GM18498 (cell line): ENCODE measurements at regions not wholly inside any gene's neighbourhood (a gene's known extent, or its start where the extent isn't known, plus 50 kb on each side); places are given as distances from the start of the nearest gene placed in this dataset.

ENCODE experiments used
- ATAC-seq: cut with Tn5 transposase; IDR thresholded peaks from one replicate; pipeline ENCODE4 v1.9.1; 2021; ENCODE audit warnings: mild to moderate bottlenecking, moderate library complexity; ENCODE audit not compliant: unreplicated experiment

DNA sequence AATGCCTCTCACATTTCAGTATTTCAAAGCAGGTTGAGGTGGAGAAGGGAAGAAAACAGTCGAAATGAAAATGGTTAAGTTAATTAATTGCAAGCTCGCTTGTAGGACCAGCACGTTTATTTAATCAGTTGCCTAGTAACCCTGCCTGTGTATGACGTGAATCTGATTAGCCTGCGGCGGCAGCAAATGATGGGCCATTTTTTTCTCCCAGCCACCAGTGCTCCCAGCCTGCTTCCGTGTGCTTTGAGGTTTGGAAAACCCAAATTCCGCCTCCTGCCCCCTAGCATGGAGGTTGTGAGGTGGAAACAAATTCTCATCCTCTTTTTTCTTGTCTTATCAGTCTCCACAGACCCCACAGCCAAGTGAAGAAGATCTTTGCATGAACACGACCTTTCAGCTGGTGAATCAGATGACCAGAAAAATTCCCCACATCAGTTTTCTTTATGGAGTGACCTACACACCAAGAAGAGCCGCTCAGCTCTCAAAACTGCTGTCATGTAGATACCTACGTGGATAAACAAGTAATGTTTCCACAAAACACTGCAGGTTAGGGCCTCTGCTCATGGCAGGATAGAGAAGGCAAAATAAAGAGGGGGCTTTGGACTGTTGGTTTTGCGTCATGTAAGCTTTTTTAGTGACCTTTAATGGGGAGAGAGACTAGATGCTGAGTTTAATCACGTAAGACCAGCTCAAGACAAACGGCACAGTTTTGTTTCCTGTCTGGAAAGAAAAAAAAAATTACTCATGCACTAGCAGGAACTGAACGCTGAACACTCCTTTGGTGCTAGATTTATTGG is 572.9 kb upstream of the NOX3 start:
- ATAC-seq = no peak

DNA sequence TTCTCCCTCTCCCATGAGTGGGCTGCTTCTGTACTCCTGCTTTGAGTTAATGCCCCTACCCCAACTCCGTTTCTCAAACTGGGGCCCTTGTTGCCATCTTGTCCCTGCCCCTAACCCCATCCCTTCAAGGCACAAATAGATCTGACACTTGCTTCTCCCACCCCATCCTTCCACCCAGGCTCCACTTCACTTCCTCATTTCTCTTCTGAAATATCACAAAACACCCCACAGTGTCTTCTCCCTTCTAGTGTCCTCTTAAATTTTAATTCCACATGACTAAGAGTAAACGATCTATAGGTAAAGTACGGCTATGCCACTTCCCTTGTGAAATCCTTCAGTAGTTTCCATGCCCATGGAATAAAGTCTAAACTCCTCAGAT is 571.6 kb upstream of the NOX3 start:
- no peak for ATAC-seq

DNA sequence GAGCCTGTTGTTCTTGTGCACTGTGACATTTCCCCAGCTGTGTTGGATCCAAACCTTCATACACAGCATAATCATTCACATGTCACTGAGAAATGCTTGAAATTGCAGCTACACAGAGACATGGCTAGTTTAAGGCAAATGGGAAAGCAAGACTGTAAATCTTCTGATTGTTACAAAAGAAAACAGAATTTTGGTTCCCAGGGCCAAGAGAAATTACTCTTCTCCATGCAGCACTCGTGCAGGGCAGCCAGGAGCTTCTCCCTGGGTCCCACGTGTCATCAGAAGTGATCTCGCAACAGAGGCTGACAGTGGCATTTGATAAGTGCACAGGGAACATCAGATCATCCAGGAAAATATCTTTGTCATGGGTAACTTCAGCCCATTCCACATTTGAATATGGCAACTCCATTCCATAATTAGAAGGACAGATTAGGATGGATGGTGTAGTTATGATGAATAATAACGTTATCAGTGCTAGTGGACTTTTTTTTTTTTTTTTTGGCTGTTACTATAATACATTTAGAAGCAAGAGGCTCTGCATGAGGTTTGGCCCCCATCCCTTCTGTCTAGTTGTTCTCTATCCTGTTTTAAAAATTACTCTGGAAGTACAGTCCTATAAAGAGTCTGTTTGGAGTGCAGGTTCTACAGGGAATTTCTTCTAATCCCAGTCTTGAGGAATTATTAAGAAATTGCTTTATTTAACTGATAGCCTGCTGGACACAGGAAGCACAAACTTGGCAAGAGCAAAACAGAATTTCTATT is 571.0 kb upstream of the NOX3 start:
- ATAC-seq = no peak

GRCh38 chr6:156024339-156024738 is 568.7 kb upstream of the NOX3 start:
- no peak for ATAC-seq

- no peak for ATAC-seq
Observed at GRCh38 chr6:156021746-156022396, 566.2 kb upstream of the NOX3 start.

DNA sequence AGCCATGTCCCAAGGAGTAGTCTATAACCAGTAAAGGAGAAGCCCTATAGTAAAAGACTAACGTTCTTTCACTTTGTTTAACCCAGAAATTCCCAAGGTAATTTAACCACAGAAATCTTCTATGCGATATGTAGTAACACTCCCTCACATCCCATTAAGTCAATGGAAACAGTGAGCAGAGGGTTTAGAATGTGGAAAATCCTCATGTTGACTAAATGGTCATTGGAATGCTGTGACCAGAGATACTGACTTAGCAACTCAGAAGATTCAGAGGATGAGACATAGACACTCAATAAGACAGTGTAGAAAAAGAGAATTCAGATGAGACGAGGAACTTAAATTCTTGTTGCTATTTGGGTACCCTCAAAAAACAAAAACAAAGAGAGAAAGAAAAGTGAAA is 562.2 kb upstream of the NOX3 start:
- no peak for ATAC-seq

GRCh38 chr6:156016186-156016976 is 560.7 kb upstream of the NOX3 start:
- ATAC-seq = no peak

DNA sequence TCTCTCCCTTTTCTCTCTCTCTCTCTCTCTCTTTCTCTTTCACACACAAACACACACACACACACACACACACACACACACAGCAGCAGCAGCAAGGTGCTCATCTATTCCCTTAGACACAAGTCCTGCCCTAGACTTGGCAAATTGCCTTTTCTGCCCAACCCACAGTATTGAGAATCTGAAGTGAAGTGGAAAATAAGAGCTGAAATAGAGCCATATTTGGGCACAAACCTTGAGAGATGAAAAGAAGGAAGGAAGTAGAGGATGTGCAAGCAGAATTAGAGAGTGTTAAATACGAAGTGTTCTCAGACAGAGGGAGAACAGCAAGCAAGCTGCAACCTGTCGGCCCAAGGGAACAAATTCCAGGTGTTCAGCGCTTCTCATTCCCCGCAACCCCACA is 557.5 kb upstream of the NOX3 start:
- ATAC-seq = no peak

- no peak for ATAC-seq
Observed at GRCh38 chr6:156009656-156010055, 554.0 kb upstream of the NOX3 start.

GRCh38 chr6:156004796-156005195 is 549.2 kb upstream of the NOX3 start:
- no peak for ATAC-seq

DNA sequence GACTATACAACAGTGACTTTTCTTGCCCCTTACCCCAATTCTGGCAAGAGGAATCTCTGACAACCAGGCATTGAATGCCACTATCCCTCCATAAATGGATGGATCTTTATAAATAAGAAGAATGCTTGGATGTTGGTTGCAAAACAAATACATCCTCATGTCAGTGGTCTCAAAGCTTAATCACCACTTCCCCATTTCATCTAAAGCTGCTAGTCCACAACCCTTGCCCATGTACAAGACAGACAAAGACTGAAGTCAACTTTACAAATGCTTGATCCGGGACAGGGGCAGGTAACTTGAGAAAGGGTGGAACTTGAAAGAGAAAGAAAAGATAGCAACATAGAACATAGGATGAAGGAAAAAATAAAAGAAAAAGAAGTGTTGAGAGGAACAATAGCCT is 540.5 kb upstream of the NOX3 start:
- no peak for ATAC-seq

GRCh38 chr6:155995281-155995680 is 539.6 kb upstream of the NOX3 start:
- ATAC-seq = no peak

DNA sequence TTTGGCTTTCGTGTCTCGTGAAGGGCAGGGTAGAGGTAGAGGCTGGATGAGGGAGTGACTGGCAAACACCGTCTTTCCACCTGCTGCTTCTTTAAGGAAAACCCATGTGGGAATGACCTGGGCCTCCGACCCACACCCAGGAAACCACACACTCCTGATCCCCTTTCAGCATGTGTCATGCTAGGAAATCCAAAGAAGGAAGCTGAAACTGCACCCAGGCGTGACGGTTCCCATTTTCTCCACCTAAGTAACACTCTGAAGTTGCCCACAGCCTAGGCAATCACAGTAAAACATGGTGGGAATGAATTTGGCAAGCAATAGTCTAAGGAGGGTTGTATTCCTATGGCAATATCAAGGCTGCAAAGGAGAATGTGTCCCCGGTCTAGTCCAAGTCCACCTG is 538.4 kb upstream of the NOX3 start:
- no peak for ATAC-seq

DNA sequence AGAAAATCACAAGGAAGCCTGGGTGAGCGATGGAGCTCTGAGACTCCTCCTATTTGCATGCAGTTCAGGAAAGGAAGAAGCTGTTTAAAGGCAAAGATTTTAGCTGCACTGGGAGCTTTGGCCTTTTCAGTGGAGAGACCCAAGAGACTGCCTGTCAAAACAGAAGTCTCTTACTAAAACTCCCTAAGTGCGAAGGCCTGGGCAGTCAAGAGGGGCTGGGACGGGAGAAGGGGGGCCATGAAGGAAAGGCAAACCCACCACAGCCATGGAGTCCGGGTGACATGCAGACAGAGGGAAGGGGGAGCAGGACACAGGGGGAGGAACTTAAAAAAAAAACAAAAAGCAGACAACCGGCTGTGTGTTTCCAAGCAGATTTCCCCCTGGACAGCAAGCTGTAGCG is 537.6 kb upstream of the NOX3 start:
- no peak for ATAC-seq

- no peak for ATAC-seq
Observed at GRCh38 chr6:155985660-155986138, 530.1 kb upstream of the NOX3 start.

DNA sequence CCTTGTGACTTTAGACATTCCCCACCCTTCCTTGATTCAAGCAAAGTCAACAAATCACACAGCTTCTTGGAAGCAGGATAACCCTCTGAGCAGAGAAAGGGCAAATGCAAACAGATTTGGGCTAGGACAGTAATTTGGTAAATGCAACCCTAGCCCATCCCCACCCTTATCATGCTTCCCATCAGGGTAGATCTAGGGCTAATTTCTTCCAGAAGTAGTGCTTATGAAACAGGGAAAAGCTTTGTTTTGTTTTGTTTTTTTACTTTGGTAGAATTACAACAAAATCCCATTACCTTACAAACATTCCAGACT is 525.1 kb upstream of the NOX3 start:
- no peak for ATAC-seq

DNA sequence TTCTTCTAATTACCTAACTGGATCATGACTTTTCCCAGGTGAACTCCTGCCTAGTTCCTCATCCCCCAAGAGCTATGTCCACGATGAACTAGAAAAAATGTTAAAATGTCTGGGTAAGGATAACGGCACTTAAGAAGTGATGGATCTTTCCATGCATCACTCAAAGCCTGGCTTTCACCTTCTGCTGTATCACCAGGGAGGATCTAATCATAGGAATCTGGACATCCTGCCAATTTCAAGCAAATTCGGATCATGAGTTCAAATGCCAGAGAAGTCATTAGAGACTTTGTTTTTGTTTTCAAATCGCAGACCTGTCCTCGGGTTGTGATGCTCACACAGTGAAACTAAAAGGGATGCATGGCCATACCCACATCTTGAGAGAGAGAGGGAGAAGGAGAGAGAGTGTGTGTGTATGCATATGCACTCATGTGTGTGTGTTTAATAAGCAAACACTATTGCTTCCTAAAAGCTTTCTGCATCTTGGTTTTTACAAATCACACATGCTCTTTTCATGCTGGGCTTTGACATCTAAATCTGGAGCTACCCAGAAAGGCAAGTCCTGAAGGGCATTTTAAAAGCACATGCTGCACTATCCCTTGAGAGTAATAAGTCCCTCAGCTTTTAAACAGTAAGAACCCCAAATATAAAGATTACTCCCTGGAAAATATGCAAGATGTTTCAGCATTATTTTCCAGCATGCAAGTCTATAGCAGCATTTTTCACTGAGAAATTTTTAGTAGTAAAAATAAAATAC is 524.6 kb upstream of the NOX3 start:
- ATAC-seq = no peak

GRCh38 chr6:155975506-155975905 is 519.9 kb upstream of the NOX3 start:
- no peak for ATAC-seq

DNA sequence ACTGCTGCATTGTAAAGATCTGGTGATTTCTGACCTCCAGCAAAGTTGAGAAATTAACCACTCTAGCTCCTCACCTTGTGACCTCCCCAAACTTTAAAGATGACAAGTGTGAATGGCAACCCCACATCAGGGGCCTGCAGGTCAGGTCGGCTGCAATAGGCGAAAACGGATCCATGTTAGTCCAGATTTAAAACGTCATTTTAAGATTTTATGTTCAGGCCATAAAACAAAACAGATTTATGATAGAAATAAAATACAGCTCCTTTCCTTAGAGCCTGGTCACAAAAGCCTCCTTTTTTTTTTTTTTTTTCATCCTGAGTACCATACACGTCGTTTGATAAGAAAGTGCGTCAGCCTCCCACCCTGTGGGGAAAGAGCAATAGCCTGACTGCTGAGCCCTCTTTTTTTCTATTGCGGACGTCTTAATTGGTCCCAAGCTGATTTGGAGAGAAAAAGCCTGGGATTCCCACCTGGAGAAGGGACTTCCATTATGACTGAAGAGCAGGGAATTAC is 519.2 kb upstream of the NOX3 start:
- no peak for ATAC-seq

GRCh38 chr6:155974359-155974758 is 518.7 kb upstream of the NOX3 start:
- ATAC-seq = no peak
